GM13976 (cell line): ENCODE measurements at regions not wholly inside any gene's neighbourhood (a gene's known extent, or its start where the extent isn't known, plus 50 kb on each side); places are given as distances from the start of the nearest gene placed in this dataset.

Source experiments
- DNase-seq: peaks from one replicate; pipeline ENCODE4 v3.0.0; 2012; ENCODE audit warnings: low spot score
- CTCF ChIP-seq: IDR thresholded peaks from 2 replicates; pipeline ENCODE4 v1.5.1; 2012; ENCODE audit warnings: borderline replicate concordance, mild to moderate bottlenecking; ENCODE audit not compliant: insufficient read depth; ENCODE audit errors: extremely low read depth, missing control alignments, control extremely low read depth
- in situ Hi-C: fragments of 300-500 bp; cut with MboI; formaldehyde crosslinking; loops from one replicate; pipeline ENCODE4 v1.12.0; 2022; ENCODE audit warnings: low sequenced_read_pairs, mixed read lengths, inconsistent platforms; ENCODE audit not compliant: unreplicated experiment

GRCh38 chr20:12763406-12763805 is 245.4 kb upstream of the SPTLC3 start:
- in situ Hi-C loops = no loop called here
- no peak for TF ChIP-seq CTCF

DNA sequence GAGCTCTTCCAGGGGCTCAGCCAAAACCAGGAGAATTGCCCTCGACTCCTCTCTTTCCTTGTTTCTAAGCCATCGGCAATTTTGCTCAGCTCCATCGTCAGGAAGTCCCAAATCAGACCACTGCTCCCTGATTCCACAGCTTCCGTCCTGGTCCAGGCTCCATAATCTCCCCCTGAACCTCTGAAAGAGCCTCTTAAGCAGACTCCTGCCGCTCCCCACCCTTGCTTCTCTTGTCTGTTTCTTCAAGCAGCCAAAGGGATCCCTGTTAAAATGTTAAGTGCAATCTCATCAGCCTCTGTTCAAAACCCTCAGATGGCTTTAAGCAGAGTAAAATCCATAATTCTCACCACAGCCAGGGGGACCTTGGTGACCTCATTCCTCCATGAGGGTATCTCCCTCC is 244.7 kb upstream of the SPTLC3 start:
- in situ Hi-C loops = no loop called here
- no peak for DNase-seq
- TF ChIP-seq CTCF = no peak

More at GRCh38 chr20:12763406-12763805, 245.4 kb upstream of the SPTLC3 start:
- no peak for DNase-seq

DNA sequence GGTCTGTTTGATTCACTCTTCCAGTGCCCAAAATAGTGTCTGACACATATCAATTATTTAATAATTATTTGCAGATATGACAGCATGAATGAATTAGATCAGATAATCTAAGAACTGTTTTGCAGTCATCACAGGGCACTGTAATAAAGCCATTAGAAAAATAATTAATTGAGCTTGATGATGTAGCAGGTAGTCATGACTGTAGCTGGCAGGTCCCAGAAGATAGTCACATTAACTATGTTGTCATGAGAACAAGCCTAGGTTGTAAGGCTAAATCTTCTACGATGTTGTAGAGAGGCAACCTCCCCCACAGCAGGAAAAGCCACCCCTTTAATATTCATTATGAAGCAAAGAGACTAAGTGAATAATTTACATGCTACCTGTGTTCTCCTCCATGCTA is 243.9 kb upstream of the SPTLC3 start:
- TF ChIP-seq CTCF = no peak
- in situ Hi-C loops = no loop called here
- no peak for DNase-seq

DNA sequence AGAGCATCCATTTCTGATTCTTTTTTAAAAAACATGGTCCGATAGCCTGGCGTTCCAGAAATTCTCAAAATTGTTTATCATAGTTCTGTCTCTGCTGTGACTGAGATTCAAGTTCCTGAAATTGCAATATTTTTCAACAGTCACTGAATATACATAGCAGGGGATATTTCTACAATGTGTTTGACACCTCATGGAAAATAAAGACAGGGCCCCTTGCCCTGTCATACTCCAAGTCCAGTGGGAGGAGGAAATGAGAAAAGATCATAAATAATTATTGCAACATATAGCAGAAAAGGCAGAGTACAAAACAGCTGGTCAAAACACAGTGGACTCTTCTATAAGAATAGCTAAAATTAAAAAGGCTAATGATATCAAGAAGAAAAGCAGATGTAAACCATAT is 234.8 kb upstream of the SPTLC3 start:
- in situ Hi-C loops = no loop called here
- no peak for DNase-seq
- no peak for TF ChIP-seq CTCF

DNA sequence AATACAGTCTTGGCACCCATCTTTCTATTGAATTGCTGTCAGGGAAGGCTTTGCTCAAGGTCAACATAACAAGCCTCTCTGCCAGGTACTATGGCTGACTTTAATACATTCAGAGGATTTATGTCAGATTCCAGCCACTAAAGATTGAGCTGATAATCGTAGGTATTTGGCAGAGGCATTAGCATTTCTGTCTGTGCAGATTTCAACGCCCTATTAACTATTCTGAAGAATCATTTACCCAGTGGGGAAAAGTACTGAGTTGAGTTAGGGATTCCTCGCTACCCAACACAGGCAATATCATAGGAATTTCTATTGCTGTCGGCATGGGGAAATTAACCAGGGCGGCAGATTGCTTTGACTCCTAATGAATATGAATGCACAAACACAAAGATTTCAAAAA is 233.7 kb upstream of the SPTLC3 start:
- no peak for DNase-seq
- no peak for TF ChIP-seq CTCF
- in situ Hi-C loops = no loop called here

DNA sequence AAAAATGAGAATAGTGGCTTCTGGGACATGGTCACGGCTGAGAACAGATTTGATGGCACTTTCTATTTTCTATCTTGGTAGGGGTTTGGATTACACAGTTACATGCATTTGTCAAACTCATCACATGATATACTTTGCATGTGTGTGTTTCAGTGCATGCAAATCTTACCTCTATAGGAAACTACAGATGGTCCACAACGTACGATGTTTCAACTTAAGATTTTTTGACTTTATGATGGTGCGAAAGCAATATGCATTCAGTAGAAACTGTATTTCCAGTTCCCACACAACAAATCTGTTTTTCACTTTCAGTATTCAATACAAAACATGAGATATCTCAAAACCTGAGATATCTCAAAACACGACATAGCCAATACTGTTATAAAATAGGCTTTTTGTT is 231.8 kb upstream of the SPTLC3 start:
- in situ Hi-C loops = no loop called here
- no peak for TF ChIP-seq CTCF
- DNase-seq = no peak

DNA sequence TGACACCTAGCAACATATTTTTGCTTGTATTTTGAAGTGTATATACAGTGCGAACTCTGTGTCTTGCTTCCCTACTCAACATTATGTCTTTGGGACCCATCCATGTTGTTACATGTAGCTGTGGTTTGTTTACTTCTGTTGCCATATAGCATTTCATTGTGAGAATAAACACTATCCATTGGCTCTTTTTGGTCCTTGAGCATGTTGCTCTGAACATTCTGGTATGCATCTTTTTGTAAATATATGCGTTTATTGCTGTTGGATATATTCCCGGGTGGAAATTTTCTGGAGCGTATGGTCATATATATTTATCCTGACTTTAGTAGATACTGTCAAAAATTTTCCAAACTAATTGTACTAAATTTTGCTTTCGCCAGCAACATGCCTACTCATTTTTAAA is 222.5 kb upstream of the SPTLC3 start:
- in situ Hi-C loops = no loop called here
- no peak for TF ChIP-seq CTCF
- DNase-seq = no peak
